Nephron (organoid): ENCODE measurements at regions not wholly inside any gene's neighbourhood (a gene's known extent, or its start where the extent isn't known, plus 50 kb on each side); places are given as distances from the start of the nearest gene placed in this dataset.

ENCODE experiments used
- H3K27ac Mint-ChIP-seq, 3 experiments: 2 replicates each; pipeline ENCODE4 v1.8.0; 2020; ENCODE audit warnings: mixed read lengths in 3 of 3, mild to moderate bottlenecking in 2 of 3, moderate library complexity in 1 of 3
- H3K27me3 Mint-ChIP-seq: 2 replicates; pipeline ENCODE4 v1.8.0; 2021; ENCODE audit warnings: low read depth, mild to moderate bottlenecking, moderate library complexity, mixed read lengths
- H3K36me3 Mint-ChIP-seq: 2 replicates; pipeline ENCODE4 v1.8.0; 2020; ENCODE audit warnings: low read depth, mixed read lengths
- H3K4me1 Mint-ChIP-seq: 2 replicates; pipeline ENCODE4 v1.8.0; 2020; ENCODE audit warnings: mixed read lengths
- H3K4me3 Mint-ChIP-seq, 3 experiments: 2 replicates each; pipeline ENCODE4 v1.8.0; 2020; ENCODE audit warnings: mild to moderate bottlenecking in 3 of 3, mixed read lengths in 3 of 3, moderate library complexity in 2 of 3
- H3K9me3 Mint-ChIP-seq: 2 replicates; pipeline ENCODE4 v1.8.0; 2020; ENCODE audit warnings: mixed read lengths
- CTCF ChIP-seq, 3 experiments: fragments of 200-600 bp; sonication (generic); IDR thresholded peaks; one replicate each; pipeline ENCODE4 v1.5.0; 2021; ENCODE audit warnings: antibody characterized with exemption in 3 of 3; ENCODE audit not compliant: unreplicated experiment in 3 of 3

- no peaks in the 10 kb centered on the region for H3K9me3 Mint-ChIP-seq
- H3K4me3 Mint-ChIP-seq: no peak overlapping the region
- H3K27ac Mint-ChIP-seq: no peak overlapping the region
- no peaks in the 10 kb centered on the region for H3K36me3 Mint-ChIP-seq
- H3K4me1 Mint-ChIP-seq: no peaks in the 10 kb centered on the region
- TF ChIP-seq CTCF (IDR thresholded peaks at IDR 0.05; ENCODE audit: unreplicated experiment in 3 of 3): no peak
- H3K27me3 Mint-ChIP-seq: no peaks in the 10 kb centered on the region
These were observed 295.9 kb upstream of the LINC00305 start for GRCh38 chr18:64444819-64445218.

- no peaks in the 10 kb centered on the region for H3K27me3 Mint-ChIP-seq
- TF ChIP-seq CTCF (IDR thresholded peaks at IDR 0.05; ENCODE audit: unreplicated experiment in 3 of 3): no peak
- no peak overlapping the region for H3K4me3 Mint-ChIP-seq
- peaks cover 10% of the 10 kb centered on the region for H3K9me3 Mint-ChIP-seq
- H3K27ac Mint-ChIP-seq: no peak overlapping the region
- no peaks in the 10 kb centered on the region for H3K4me1 Mint-ChIP-seq
- no peaks in the 10 kb centered on the region for H3K36me3 Mint-ChIP-seq
These were observed 289.3 kb upstream of the LINC00305 start for GRCh38 chr18:64438178-64438577.

GRCh38 chr18:64436111-64436510, 287.2 kb upstream of the LINC00305 start:
- H3K36me3 Mint-ChIP-seq: no peaks in the 10 kb centered on the region

GRCh38 chr18:64419156-64419555, 270.3 kb upstream of the LINC00305 start:
- H3K4me3 Mint-ChIP-seq: no peak overlapping the region
- no peaks in the 10 kb centered on the region for H3K27me3 Mint-ChIP-seq
- no peak for TF ChIP-seq CTCF (IDR thresholded peaks at IDR 0.05; ENCODE audit: unreplicated experiment in 3 of 3)
- H3K9me3 Mint-ChIP-seq: no peaks in the 10 kb centered on the region
- no peaks in the 10 kb centered on the region for H3K36me3 Mint-ChIP-seq
- no peaks in the 10 kb centered on the region for H3K4me1 Mint-ChIP-seq
- H3K27ac Mint-ChIP-seq: no peak overlapping the region

More at GRCh38 chr18:64436111-64436510, 287.2 kb upstream of the LINC00305 start:
- Mint-ChIP-seq H3K4me3 (no peak overlapping the region), H3K4me1 (no peaks in the 10 kb centered on the region), H3K9me3 (peaks cover 20% of the 10 kb centered on the region), H3K27me3 (no peaks in the 10 kb centered on the region), H3K27ac (no peak overlapping the region)
- no peak for TF ChIP-seq CTCF (IDR thresholded peaks at IDR 0.05; ENCODE audit: unreplicated experiment in 3 of 3)

- H3K27ac Mint-ChIP-seq: no peak overlapping the region
- H3K4me1 Mint-ChIP-seq: no peaks in the 10 kb centered on the region
- no peaks in the 10 kb centered on the region for H3K9me3 Mint-ChIP-seq
- H3K36me3 Mint-ChIP-seq: no peaks in the 10 kb centered on the region
- no peak for TF ChIP-seq CTCF (IDR thresholded peaks at IDR 0.05; ENCODE audit: unreplicated experiment in 3 of 3)
- H3K4me3 Mint-ChIP-seq: no peak overlapping the region
- H3K27me3 Mint-ChIP-seq: no peaks in the 10 kb centered on the region
These were observed 268.1 kb upstream of the LINC00305 start for GRCh38 chr18:64416990-64417389.

GRCh38 chr18:64415218-64415617, 266.3 kb upstream of the LINC00305 start:
- peaks cover 3% of the 10 kb centered on the region for H3K27me3 Mint-ChIP-seq
- H3K4me3 Mint-ChIP-seq: no peak overlapping the region
- H3K4me1 Mint-ChIP-seq: no peaks in the 10 kb centered on the region
- no peaks in the 10 kb centered on the region for H3K9me3 Mint-ChIP-seq
- TF ChIP-seq CTCF (IDR thresholded peaks at IDR 0.05; ENCODE audit: unreplicated experiment in 3 of 3): no peak
- H3K27ac Mint-ChIP-seq: no peak overlapping the region
- no peaks in the 10 kb centered on the region for H3K36me3 Mint-ChIP-seq
